DND-41 (cell line): ENCODE measurements at regions not wholly inside any gene's neighbourhood (a gene's known extent, or its start where the extent isn't known, plus 50 kb on each side); places are given as distances from the start of the nearest gene placed in this dataset.

Experiments
- ATAC-seq: fragments of 200-7000 bp; cut with Tn5 transposase; 3 replicates; pipeline ENCODE4 v1.9.1; 2021; ENCODE audit warnings: low read depth; ENCODE audit not compliant: insufficient read depth
- DNase-seq: peaks from one replicate; pipeline ENCODE4 v3.0.0-alpha.2; 2020
- H2AFZ ChIP-seq: 2 replicates; pipeline ENCODE4 v1.6.0; 2012; ENCODE audit warnings: low read depth, low read length
- H3K27ac ChIP-seq: 2 replicates; pipeline ENCODE4 v1.5.1; 2012; ENCODE audit warnings: low read length, inconsistent platforms
- H3K27me3 ChIP-seq: fragments of 200-600 bp; sonication (generic); 2 replicates; pipeline ENCODE4 v1.6.0; 2012; ENCODE audit warnings: low read length, mild to moderate bottlenecking, inconsistent platforms; ENCODE audit not compliant: insufficient read depth, poor library complexity
- H3K36me3 ChIP-seq: 2 replicates; pipeline ENCODE4 v1.5.1; 2012; ENCODE audit warnings: low read length, inconsistent platforms; ENCODE audit not compliant: insufficient read depth
- H3K4me1 ChIP-seq: 2 replicates; pipeline ENCODE4 v1.5.1; 2012; ENCODE audit warnings: mild to moderate bottlenecking, low read length; ENCODE audit not compliant: insufficient read depth
- H3K4me2 ChIP-seq: 2 replicates; pipeline ENCODE4 v1.6.0; 2012; ENCODE audit warnings: mild to moderate bottlenecking, moderate library complexity, low read length, inconsistent platforms; ENCODE audit not compliant: insufficient read depth
- H3K4me3 ChIP-seq, 2 experiments: fragments of 200-600 bp in 1 of 2; shearing (Covaris generic) in 1 of 2; 2 replicates each; pipeline ENCODE4 v1.5.1; 2012 to 2016; ENCODE audit warnings: inconsistent platforms in 2 of 2, low read length in 2 of 2, mild to moderate bottlenecking in 2 of 2, low read depth in 1 of 2, moderate library complexity in 1 of 2
- H3K79me2 ChIP-seq: 2 replicates; pipeline ENCODE4 v1.6.0; 2012; ENCODE audit warnings: low read length, inconsistent platforms; ENCODE audit not compliant: insufficient read depth
- H3K9ac ChIP-seq: 2 replicates; pipeline ENCODE4 v1.6.0; 2012; ENCODE audit warnings: low read depth, mild to moderate bottlenecking, inconsistent platforms, low read length, moderate library complexity
- H3K9me3 ChIP-seq: 2 replicates; pipeline ENCODE4 v1.5.1; 2012; ENCODE audit warnings: low read length, moderate library complexity, mild to moderate bottlenecking, inconsistent platforms; ENCODE audit not compliant: insufficient read depth, severe bottlenecking
- H4K20me1 ChIP-seq: 2 replicates; pipeline ENCODE4 v1.6.0; 2012; ENCODE audit warnings: low read length; ENCODE audit not compliant: insufficient read depth
- EZH2 ChIP-seq: IDR thresholded peaks from 3 replicates; pipeline ENCODE4 v1.6.1; 2012; ENCODE audit warnings: borderline replicate concordance, low read depth, mild to moderate bottlenecking, moderate library complexity, low read length, inconsistent platforms; ENCODE audit not compliant: severe bottlenecking
- TF ChIP-seq, protein P1 (sequence below): IDR thresholded peaks from 2 replicates; pipeline ENCODE4 v1.5.1; 2012; ENCODE audit warnings: borderline replicate concordance, low read length, moderate library complexity, mild to moderate bottlenecking; ENCODE audit not compliant: poor library complexity, severe bottlenecking; ENCODE audit errors: extremely low read depth

GRCh38 chr9:129487658-129488483, 133.0 kb downstream of the C9orf50 start:
- Histone ChIP-seq H3K36me3 (no peaks in the 10 kb centered on the region), H4K20me1 (0 out of 2 replicates have a peak, but pooled peaks cover 5% of the 10 kb centered on the region), H3K9me3 (no peaks in the 10 kb centered on the region), H3K9ac (peak overlapping the region; percentile 72), H3K27me3 (peaks cover 10% of the 10 kb centered on the region), H3K27ac (peak overlapping the region; percentile 18; the same call in 1 of the 2 replicates), H3K4me1 (peaks cover 24% of the 10 kb centered on the region), H2AFZ (peak overlapping the region; percentile 68), H3K79me2 (no peaks in the 10 kb centered on the region), H3K4me2 (peak overlapping the region; percentile 66), H3K4me3 (peak overlapping the region in 1 of 2 experiments; percentile 59; a peak in 3 of 4 replicates)
- ATAC-seq: peak; percentile 56
- TF ChIP-seq, protein P1, sequence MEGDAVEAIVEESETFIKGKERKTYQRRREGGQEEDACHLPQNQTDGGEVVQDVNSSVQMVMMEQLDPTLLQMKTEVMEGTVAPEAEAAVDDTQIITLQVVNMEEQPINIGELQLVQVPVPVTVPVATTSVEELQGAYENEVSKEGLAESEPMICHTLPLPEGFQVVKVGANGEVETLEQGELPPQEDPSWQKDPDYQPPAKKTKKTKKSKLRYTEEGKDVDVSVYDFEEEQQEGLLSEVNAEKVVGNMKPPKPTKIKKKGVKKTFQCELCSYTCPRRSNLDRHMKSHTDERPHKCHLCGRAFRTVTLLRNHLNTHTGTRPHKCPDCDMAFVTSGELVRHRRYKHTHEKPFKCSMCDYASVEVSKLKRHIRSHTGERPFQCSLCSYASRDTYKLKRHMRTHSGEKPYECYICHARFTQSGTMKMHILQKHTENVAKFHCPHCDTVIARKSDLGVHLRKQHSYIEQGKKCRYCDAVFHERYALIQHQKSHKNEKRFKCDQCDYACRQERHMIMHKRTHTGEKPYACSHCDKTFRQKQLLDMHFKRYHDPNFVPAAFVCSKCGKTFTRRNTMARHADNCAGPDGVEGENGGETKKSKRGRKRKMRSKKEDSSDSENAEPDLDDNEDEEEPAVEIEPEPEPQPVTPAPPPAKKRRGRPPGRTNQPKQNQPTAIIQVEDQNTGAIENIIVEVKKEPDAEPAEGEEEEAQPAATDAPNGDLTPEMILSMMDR: no peak
- no peak for TF ChIP-seq EZH2
- peak; percentile 33 for DNase-seq

DNA sequence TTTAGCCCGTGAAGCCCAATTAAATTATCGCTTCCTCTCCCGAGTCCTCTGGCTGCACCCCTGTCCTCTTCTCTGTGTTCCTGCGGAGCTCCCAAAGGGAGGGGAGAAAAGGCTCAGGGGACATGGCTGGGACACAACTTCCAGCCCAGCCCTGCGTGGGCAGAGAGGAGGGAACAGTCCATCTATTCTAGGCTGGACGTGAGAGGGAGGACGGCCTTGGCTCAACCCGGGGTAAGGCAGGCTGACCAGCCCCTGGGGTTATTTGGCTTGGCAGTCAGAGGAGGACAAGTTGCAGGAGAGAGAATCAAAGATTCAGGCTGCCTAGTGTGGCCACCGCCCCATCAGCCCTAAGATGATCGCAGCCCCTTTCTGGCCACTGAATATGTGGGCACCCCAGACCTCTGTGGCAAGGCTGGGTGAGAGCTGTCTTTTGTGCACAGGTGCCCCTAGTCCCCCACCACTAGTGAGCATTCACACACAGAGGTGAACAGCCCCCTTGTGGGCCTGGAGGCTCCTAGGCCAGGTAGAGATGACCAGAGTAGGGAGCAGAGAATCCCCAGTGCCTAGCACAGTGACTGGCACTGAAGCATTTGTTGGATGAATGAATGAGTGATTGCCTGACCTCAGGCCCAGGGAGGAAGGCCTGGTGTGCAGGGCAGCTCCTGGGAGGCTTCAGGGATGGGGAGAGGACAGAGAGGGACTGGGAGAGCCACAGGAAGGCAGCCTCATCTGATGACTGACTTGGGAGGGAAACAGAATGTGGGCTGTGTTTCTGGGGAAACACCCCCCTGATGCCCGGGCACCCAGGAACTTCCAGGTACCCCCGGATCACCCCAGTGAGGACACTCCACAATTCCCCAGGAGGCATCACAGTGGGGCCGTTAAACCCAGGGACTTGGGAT, 133.9 kb downstream of the C9orf50 start:
- H3K9ac ChIP-seq: no peak overlapping the region

DNA sequence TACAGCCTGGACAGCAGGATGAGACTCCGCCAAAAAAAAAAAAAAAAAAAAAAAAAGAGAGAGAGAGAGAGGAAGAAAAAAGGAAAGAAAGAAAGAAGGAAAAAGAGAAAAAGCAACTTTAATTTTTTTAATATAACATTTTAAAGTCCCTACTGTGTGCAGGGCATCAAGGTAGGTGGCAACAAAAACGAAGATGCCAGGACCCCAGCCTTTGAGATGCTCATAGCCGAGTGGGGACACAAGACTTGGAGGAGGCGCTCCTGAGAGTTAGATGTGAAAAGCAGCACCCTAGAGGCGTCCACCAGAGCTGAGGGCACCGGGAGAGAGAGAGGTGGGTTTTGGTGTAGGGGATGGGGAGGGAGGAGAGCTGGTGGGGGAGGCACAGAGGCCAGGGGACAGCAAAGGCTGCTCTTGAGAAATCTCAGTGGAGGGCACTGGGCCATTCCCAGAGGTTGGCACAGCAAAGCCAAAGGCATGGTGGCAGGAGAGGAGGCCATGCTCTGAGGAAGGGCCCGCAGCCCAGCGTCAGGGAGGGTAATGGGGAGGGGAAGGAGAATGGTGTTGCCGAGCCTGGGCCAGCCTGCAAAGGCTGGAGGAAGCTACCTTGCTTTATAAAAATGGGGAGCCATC, 135.6 kb downstream of the C9orf50 start:
- DNase-seq (no peak), ATAC-seq (no peak)
- no peak overlapping the region for H3K4me2 ChIP-seq
- no peaks in the 10 kb centered on the region for H3K9me3 ChIP-seq
- H3K27ac ChIP-seq: no peak overlapping the region
- H3K4me3 ChIP-seq: no peak overlapping the region
- peaks cover 10% of the 10 kb centered on the region for H3K27me3 ChIP-seq
- no peak for TF ChIP-seq EZH2
- TF ChIP-seq, protein P1: no peak
- peaks cover 24% of the 10 kb centered on the region for H3K4me1 ChIP-seq
- no peaks in the 10 kb centered on the region for H3K36me3 ChIP-seq
- no peak overlapping the region for H3K9ac ChIP-seq
- H4K20me1 ChIP-seq: 0 out of 2 replicates have a peak, but pooled peaks cover 5% of the 10 kb centered on the region
- no peak overlapping the region for H2AFZ ChIP-seq
- no peaks in the 10 kb centered on the region for H3K79me2 ChIP-seq

More for the DNA sequence above, 133.9 kb downstream of the C9orf50 start:
- TF ChIP-seq, protein P1: no peak
- no peak for TF ChIP-seq EZH2
- DNase-seq (no peak), ATAC-seq (no peak)
- Histone ChIP-seq H4K20me1 (0 out of 2 replicates have a peak, but pooled peaks cover 5% of the 10 kb centered on the region), H3K27ac (no peak overlapping the region), H3K9me3 (no peaks in the 10 kb centered on the region), H3K4me3 (no peak overlapping the region), H3K27me3 (peaks cover 10% of the 10 kb centered on the region), H2AFZ (no peak overlapping the region), H3K36me3 (no peaks in the 10 kb centered on the region), H3K4me1 (peaks cover 24% of the 10 kb centered on the region), H3K79me2 (no peaks in the 10 kb centered on the region), H3K4me2 (no peak overlapping the region)
